Stimulated activated CD4-positive, alpha-beta T cell treated with anti-CD3 and anti-CD28 coated beads, Interleukin-4, amount 100 ng/mL, for 24 hours (primary cell): ENCODE measurements at regions not wholly inside any gene's neighbourhood (a gene's known extent, or its start where the extent isn't known, plus 50 kb on each side); places are given as distances from the start of the nearest gene placed in this dataset.
"Not testable (repeated sequence)": the region's sequence is repeated elsewhere in the genome, so short reads cannot be mapped to it uniquely, and the experiment has no call there.

ENCODE experiments used
- DNase-seq: peaks from one replicate; pipeline ENCODE4 v3.0.0-alpha.2; 2020

GRCh38 chr1:188096521-188096920, 1267.8 kb downstream of the PLA2G4A start:
- DNase-seq = no peak

GRCh38 chr1:188117436-188117835, 1288.7 kb downstream of the PLA2G4A start:
- DNase-seq = no peak

GRCh38 chr1:188122646-188123045, 1293.9 kb downstream of the PLA2G4A start:
- DNase-seq = no peak

GRCh38 chr1:188127507-188127906, 1298.8 kb downstream of the PLA2G4A start:
- DNase-seq = no peak

GRCh38 chr1:188128761-188129160, 1300.0 kb downstream of the PLA2G4A start:
- DNase-seq = no peak

- DNase-seq = no peak
Measured at GRCh38 chr1:188129856-188130838, 1301.4 kb downstream of the PLA2G4A start.

- DNase-seq = no peak
Measured at GRCh38 chr1:188137221-188137620, 1308.5 kb downstream of the PLA2G4A start.

- no peak for DNase-seq
Measured at GRCh38 chr1:188140958-188141357, 1312.2 kb downstream of the PLA2G4A start.

GRCh38 chr1:188154196-188154595, 1325.4 kb downstream of the PLA2G4A start:
- no peak for DNase-seq

GRCh38 chr1:188154761-188155160, 1326.0 kb downstream of the PLA2G4A start:
- no peak for DNase-seq

GRCh38 chr1:188155261-188155660, 1326.5 kb downstream of the PLA2G4A start:
- DNase-seq = no peak

GRCh38 chr1:188164459-188164858, 1335.7 kb downstream of the PLA2G4A start:
- DNase-seq = no peak

- no peak for DNase-seq
Measured at GRCh38 chr1:188166654-188167053, 1337.9 kb downstream of the PLA2G4A start.

GRCh38 chr1:188169971-188170370, 1341.2 kb downstream of the PLA2G4A start:
- DNase-seq = no peak

GRCh38 chr1:188170411-188170810, 1341.7 kb downstream of the PLA2G4A start:
- DNase-seq = no peak

- no peak for DNase-seq
Measured at GRCh38 chr1:188170935-188171334, 1342.2 kb downstream of the PLA2G4A start.

GRCh38 chr1:188182063-188182462, 1353.3 kb downstream of the PLA2G4A start:
- not testable (repeated sequence) for DNase-seq

- no peak for DNase-seq
Measured at GRCh38 chr1:188188317-188188716, 1359.6 kb downstream of the PLA2G4A start.

- no peak for DNase-seq
Measured at GRCh38 chr1:188194916-188195315, 1366.2 kb downstream of the PLA2G4A start.

- no peak for DNase-seq
Measured at GRCh38 chr1:188218289-188218688, 1389.5 kb downstream of the PLA2G4A start.

- DNase-seq = no peak
Measured at GRCh38 chr1:188220051-188220450, 1391.3 kb downstream of the PLA2G4A start.

- no peak for DNase-seq
Measured at GRCh38 chr1:188224263-188224662, 1395.5 kb downstream of the PLA2G4A start.

GRCh38 chr1:188225975-188226374, 1397.2 kb downstream of the PLA2G4A start:
- DNase-seq = no peak

GRCh38 chr1:188228623-188229022, 1399.9 kb downstream of the PLA2G4A start:
- DNase-seq = no peak
